Trophoblast cell (in vitro differentiated cells and primary cell): ENCODE measurements at regions not wholly inside any gene's neighbourhood (a gene's known extent, or its start where the extent isn't known, plus 50 kb on each side); places are given as distances from the start of the nearest gene placed in this dataset.

Source experiments
- DNase-seq, 2 donors: peaks; one replicate each; pipeline ENCODE4 v3.0.0-alpha.2; 2016
- H2AFZ ChIP-seq: 2 replicates; pipeline ENCODE4 v1.6.1; 2013; ENCODE audit warnings: low read length, moderate library complexity, mild to moderate bottlenecking; ENCODE audit not compliant: insufficient read depth, poor library complexity
- H2AK5ac ChIP-seq: 2 replicates; pipeline ENCODE4 v1.6.1; 2013; ENCODE audit warnings: mild to moderate bottlenecking, low read length
- H2BK120ac ChIP-seq: 2 replicates; pipeline ENCODE4 v1.6.1; 2013; ENCODE audit warnings: low read length, mild to moderate bottlenecking, moderate library complexity; ENCODE audit not compliant: insufficient read depth, poor library complexity
- H2BK12ac ChIP-seq: 2 replicates; pipeline ENCODE4 v1.6.1; 2013; ENCODE audit warnings: mild to moderate bottlenecking, low read length, moderate library complexity
- H2BK5ac ChIP-seq: 2 replicates; pipeline ENCODE4 v1.6.1; 2013; ENCODE audit warnings: low read length, low read depth, moderate library complexity, mild to moderate bottlenecking; ENCODE audit not compliant: poor library complexity
- H3K14ac ChIP-seq: 2 replicates; pipeline ENCODE4 v1.6.1; 2013; ENCODE audit warnings: mild to moderate bottlenecking, low read length
- H3K18ac ChIP-seq: 2 replicates; pipeline ENCODE4 v1.6.1; 2013; ENCODE audit warnings: mild to moderate bottlenecking, low read length
- H3K23ac ChIP-seq: 2 replicates; pipeline ENCODE4 v1.6.1; 2013; ENCODE audit warnings: low read length
- H3K27ac ChIP-seq: 2 replicates; pipeline ENCODE4 v1.5.1; 2013; ENCODE audit warnings: low read depth, mild to moderate bottlenecking, inconsistent platforms, low read length, moderate library complexity
- H3K27me3 ChIP-seq: 2 replicates; pipeline ENCODE4 v1.6.1; 2013; ENCODE audit warnings: inconsistent platforms, mild to moderate bottlenecking, low read length, moderate library complexity; ENCODE audit not compliant: insufficient read depth
- H3K36me3 ChIP-seq, 2 experiments: 1 replicate in 1 of 2; 2 replicates in 1 of 2; pipeline ENCODE4 v1.6.1; 2013; ENCODE audit warnings: low read length in 2 of 2, mild to moderate bottlenecking in 2 of 2, moderate library complexity in 1 of 2; ENCODE audit not compliant: insufficient read depth in 2 of 2, control insufficient read depth in 1 of 2
- H3K4ac ChIP-seq: 2 replicates; pipeline ENCODE4 v1.6.1; 2013; ENCODE audit warnings: low read depth, mild to moderate bottlenecking, low read length, moderate library complexity
- H3K4me1 ChIP-seq, 2 experiments: 1 replicate in 1 of 2; 2 replicates in 1 of 2; pipeline ENCODE4 v1.6.1; 2013; ENCODE audit warnings: low read length in 2 of 2, mild to moderate bottlenecking in 2 of 2, moderate library complexity in 1 of 2; ENCODE audit not compliant: insufficient read depth in 2 of 2, control insufficient read depth in 1 of 2
- H3K4me2 ChIP-seq: 2 replicates; pipeline ENCODE4 v1.6.1; 2013; ENCODE audit warnings: inconsistent platforms, mild to moderate bottlenecking, low read length, moderate library complexity
- H3K4me3 ChIP-seq: 2 replicates; pipeline ENCODE4 v1.5.1; 2013; ENCODE audit warnings: mild to moderate bottlenecking, low read depth, low read length, inconsistent platforms
- H3K79me1 ChIP-seq: one replicate; pipeline ENCODE4 v1.6.1; 2013; ENCODE audit warnings: low read length
- H3K79me2 ChIP-seq: 2 replicates; pipeline ENCODE4 v1.6.1; 2013; ENCODE audit warnings: low read length, mild to moderate bottlenecking; ENCODE audit not compliant: control insufficient read depth, insufficient read depth, poor library complexity
- H3K9ac ChIP-seq: 2 replicates; pipeline ENCODE4 v1.6.1; 2013; ENCODE audit warnings: mild to moderate bottlenecking, low read length
- H3K9me3 ChIP-seq: 2 replicates; pipeline ENCODE4 v1.6.1; 2013; ENCODE audit warnings: low read depth, mild to moderate bottlenecking, control low read depth, inconsistent platforms, low read length; ENCODE audit not compliant: insufficient read depth
- H4K12ac ChIP-seq: 2 replicates; pipeline ENCODE4 v1.6.1; 2013; ENCODE audit warnings: low read depth, mild to moderate bottlenecking, low read length, moderate library complexity
- H4K8ac ChIP-seq: 2 replicates; pipeline ENCODE4 v1.6.1; 2013; ENCODE audit warnings: low read depth, mild to moderate bottlenecking, low read length, moderate library complexity
- H4K91ac ChIP-seq: one replicate; pipeline ENCODE4 v1.6.1; 2013; ENCODE audit warnings: low read depth, mild to moderate bottlenecking, low read length, moderate library complexity
- WGBS: extraction: QIAGEN DNeasy Blood & Tissue Kit; methylation state at CpG from one replicate; pipeline ENCODE4 v1.1.7; 2013; ENCODE audit warnings: missing lambda C conversion rate; ENCODE audit not compliant: insufficient read length, insufficient coverage; ENCODE audit errors: extremely low coverage; 5-methylcytosine and 5-hydroxymethylcytosine counted together

DNA sequence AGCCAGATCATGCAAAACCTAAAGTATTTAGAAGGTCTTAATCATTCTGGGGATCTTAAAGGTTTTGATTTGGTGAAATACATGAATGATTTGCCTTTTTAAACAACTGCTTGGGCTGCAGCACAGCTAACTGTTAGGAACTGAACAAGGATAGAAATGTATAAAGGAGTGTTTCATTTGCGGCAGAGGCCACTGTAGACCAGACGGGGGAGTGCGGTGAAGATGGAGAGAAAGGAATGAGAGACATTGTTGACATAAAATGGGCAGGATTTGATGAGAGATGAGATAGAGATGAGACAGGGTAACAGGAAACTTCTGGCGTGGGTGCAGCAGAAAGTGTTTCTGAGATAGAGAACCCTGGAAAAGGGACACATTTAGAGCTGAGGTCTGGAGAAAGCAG is 308.1 kb downstream of the TMX3 start:
- H2BK120ac ChIP-seq: no peak overlapping the region
- no peak overlapping the region for H4K8ac ChIP-seq
- no peak overlapping the region for H3K9ac ChIP-seq
- no peak overlapping the region for H2BK12ac ChIP-seq
- no peak overlapping the region for H3K4ac ChIP-seq
- H3K27ac ChIP-seq: no peak overlapping the region
- H3K9me3 ChIP-seq: no peaks in the 10 kb centered on the region
- no peak overlapping the region for H3K4me3 ChIP-seq
- no peak overlapping the region for H2BK5ac ChIP-seq
- H3K4me1 ChIP-seq: no peaks in the 10 kb centered on the region
- no peaks in the 10 kb centered on the region for H3K79me2 ChIP-seq
- H3K36me3 ChIP-seq: no peaks in the 10 kb centered on the region
- no peaks in the 10 kb centered on the region for H3K27me3 ChIP-seq
- H2AK5ac ChIP-seq: no peak overlapping the region
- no peak for DNase-seq
- WGBS: no CpG with 5 or more reads among the region's 4 CpGs
- no peaks in the 10 kb centered on the region for H3K79me1 ChIP-seq
- H3K18ac ChIP-seq: no peak overlapping the region
- H2AFZ ChIP-seq: no peak overlapping the region
- H3K4me2 ChIP-seq: no peak overlapping the region
- no peak overlapping the region for H4K12ac ChIP-seq
- no peak overlapping the region for H3K14ac ChIP-seq
- H3K23ac ChIP-seq: no peak overlapping the region
- H4K91ac ChIP-seq: no peak overlapping the region

- no peak for DNase-seq
- no peak overlapping the region for H3K18ac ChIP-seq
- H2BK120ac ChIP-seq: no peak overlapping the region
- no peaks in the 10 kb centered on the region for H3K4me1 ChIP-seq
- H2BK12ac ChIP-seq: no peak overlapping the region
- no peaks in the 10 kb centered on the region for H3K9me3 ChIP-seq
- no peak overlapping the region for H2BK5ac ChIP-seq
- no peaks in the 10 kb centered on the region for H3K27me3 ChIP-seq
- no peak overlapping the region for H3K23ac ChIP-seq
- no peak overlapping the region for H4K91ac ChIP-seq
- no peaks in the 10 kb centered on the region for H3K79me1 ChIP-seq
- H2AK5ac ChIP-seq: no peak overlapping the region
- H3K27ac ChIP-seq: no peak overlapping the region
- no peak overlapping the region for H4K8ac ChIP-seq
- H3K4ac ChIP-seq: no peak overlapping the region
- H3K79me2 ChIP-seq: no peaks in the 10 kb centered on the region
- no peak overlapping the region for H3K9ac ChIP-seq
- no peaks in the 10 kb centered on the region for H3K36me3 ChIP-seq
- no peak overlapping the region for H3K14ac ChIP-seq
- no peak overlapping the region for H4K12ac ChIP-seq
- WGBS: no CpG with 5 or more reads among the region's 2 CpGs
- no peak overlapping the region for H2AFZ ChIP-seq
- H3K4me3 ChIP-seq: no peak overlapping the region
- H3K4me2 ChIP-seq: no peak overlapping the region
Measured at GRCh38 chr18:68402784-68403183, 312.1 kb downstream of the TMX3 start.

DNA sequence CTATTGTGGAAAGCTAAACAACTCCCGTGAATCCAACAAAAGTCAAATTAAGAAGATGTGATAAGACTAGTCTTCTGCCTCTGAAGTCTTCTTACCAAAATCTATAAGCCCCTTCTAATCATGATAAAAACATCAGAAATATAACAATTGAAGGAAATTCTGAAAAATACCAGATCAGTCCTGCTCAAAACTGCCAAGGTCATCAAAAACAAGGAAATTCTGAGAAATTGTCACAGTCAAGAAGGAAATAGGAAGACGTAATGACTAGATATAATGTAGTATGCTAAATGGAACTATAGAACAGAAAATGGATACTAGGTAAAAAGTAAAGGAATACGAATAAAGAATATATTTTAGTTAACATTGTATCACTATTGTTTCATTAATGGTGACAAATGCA is 314.0 kb downstream of the TMX3 start:
- no peak overlapping the region for H3K4ac ChIP-seq
- H3K4me2 ChIP-seq: no peak overlapping the region
- H3K79me1 ChIP-seq: no peaks in the 10 kb centered on the region
- H3K9me3 ChIP-seq: no peaks in the 10 kb centered on the region
- no peak overlapping the region for H3K14ac ChIP-seq
- no peak overlapping the region for H3K27ac ChIP-seq
- no peaks in the 10 kb centered on the region for H3K4me1 ChIP-seq
- no CpG with 5 or more reads among the region's 3 CpGs for WGBS
- H3K27me3 ChIP-seq: no peaks in the 10 kb centered on the region
- H2BK12ac ChIP-seq: no peak overlapping the region
- H2BK5ac ChIP-seq: no peak overlapping the region
- no peak overlapping the region for H3K4me3 ChIP-seq
- DNase-seq: no peak
- H3K36me3 ChIP-seq: no peaks in the 10 kb centered on the region
- H3K18ac ChIP-seq: no peak overlapping the region
- H2AK5ac ChIP-seq: no peak overlapping the region
- H4K91ac ChIP-seq: no peak overlapping the region
- no peak overlapping the region for H2BK120ac ChIP-seq
- no peak overlapping the region for H4K8ac ChIP-seq
- H2AFZ ChIP-seq: no peak overlapping the region
- H4K12ac ChIP-seq: no peak overlapping the region
- no peak overlapping the region for H3K9ac ChIP-seq
- H3K23ac ChIP-seq: no peak overlapping the region
- H3K79me2 ChIP-seq: no peaks in the 10 kb centered on the region

DNA sequence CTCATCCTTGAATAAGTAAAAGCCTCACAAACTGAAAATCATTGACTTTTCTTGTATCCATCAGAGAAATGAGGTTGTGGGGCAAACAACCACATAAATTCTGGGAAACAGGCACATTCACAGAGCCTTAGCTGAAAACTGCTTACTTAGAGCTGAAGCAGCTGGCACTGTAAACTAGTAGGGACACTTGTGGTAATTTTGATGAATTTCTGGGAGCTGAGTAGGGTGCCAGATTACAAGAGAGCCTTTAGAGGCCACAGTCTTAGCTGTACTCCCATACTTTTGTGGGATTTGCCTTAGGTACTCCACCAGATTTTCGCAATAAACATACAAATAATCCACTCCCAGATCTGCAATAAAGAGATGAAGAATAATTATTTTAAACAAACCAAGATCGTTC is 315.2 kb downstream of the TMX3 start:
- Histone ChIP-seq H3K79me2 (no peaks in the 10 kb centered on the region), H4K12ac (no peak overlapping the region), H3K4me2 (no peak overlapping the region), H3K36me3 (no peaks in the 10 kb centered on the region), H3K27me3 (no peaks in the 10 kb centered on the region), H2AK5ac (no peak overlapping the region), H3K79me1 (no peaks in the 10 kb centered on the region), H2BK5ac (no peak overlapping the region), H2BK120ac (no peak overlapping the region), H4K91ac (no peak overlapping the region), H3K4ac (no peak overlapping the region), H3K18ac (no peak overlapping the region), H2BK12ac (no peak overlapping the region), H2AFZ (no peak overlapping the region), H4K8ac (no peak overlapping the region), H3K14ac (no peak overlapping the region), H3K23ac (no peak overlapping the region), H3K4me1 (no peaks in the 10 kb centered on the region), H3K27ac (no peak overlapping the region), H3K9ac (no peak overlapping the region), H3K4me3 (no peak overlapping the region), H3K9me3 (no peaks in the 10 kb centered on the region)
- no peak for DNase-seq
- no CpG with 5 or more reads among the region's 2 CpGs for WGBS
